Activated naive CD8-positive, alpha-beta T cell treated with anti-CD3 and anti-CD28 coated beads, Interleukin-2, amount 10 ng/mL, durations not matched to agents 7 days and 5 days (primary cell): ENCODE measurements at regions not wholly inside any gene's neighbourhood (a gene's known extent, or its start where the extent isn't known, plus 50 kb on each side); places are given as distances from the start of the nearest gene placed in this dataset.
"Not testable (repeated sequence)": the region's sequence is repeated elsewhere in the genome, so short reads cannot be mapped to it uniquely, and the experiment has no call there.

Experiments
- ATAC-seq: fragments of 150-1000 bp; cut with Tn5 transposase; one replicate; pipeline ENCODE4 v1.10.0; 2021; ENCODE audit warnings: low read depth, moderate library complexity
- POLR2A ChIA-PET: fragments of 350-600 bp; sonication (Branson Sonifier 250); formaldehyde crosslinking; loops from one replicate; lab custom pipeline; 2021; ENCODE audit warnings: antibody characterized with exemption; lab: Charles Lee
- DNase-seq: peaks from one replicate; pipeline ENCODE4 v3.0.0; 2021
- H3K27ac Mint-ChIP-seq: one replicate; pipeline ENCODE4 v1.8.0; 2022; ENCODE audit warnings: mild to moderate bottlenecking, mixed read lengths
- H3K27me3 Mint-ChIP-seq: one replicate; pipeline ENCODE4 v1.8.0; 2022; ENCODE audit warnings: mild to moderate bottlenecking, moderate library complexity, mixed read lengths
- H3K36me3 Mint-ChIP-seq: one replicate; pipeline ENCODE4 v1.8.0; 2021; ENCODE audit warnings: mild to moderate bottlenecking, mixed read lengths
- H3K4me1 Mint-ChIP-seq: one replicate; pipeline ENCODE4 v1.8.0; 2021; ENCODE audit warnings: mixed read lengths
- H3K4me3 Mint-ChIP-seq: one replicate; pipeline ENCODE4 v1.8.0; 2022; ENCODE audit warnings: mild to moderate bottlenecking, moderate library complexity, mixed read lengths
- H3K9me3 Mint-ChIP-seq: one replicate; pipeline ENCODE4 v1.8.0; 2021; ENCODE audit warnings: mixed read lengths

DNA sequence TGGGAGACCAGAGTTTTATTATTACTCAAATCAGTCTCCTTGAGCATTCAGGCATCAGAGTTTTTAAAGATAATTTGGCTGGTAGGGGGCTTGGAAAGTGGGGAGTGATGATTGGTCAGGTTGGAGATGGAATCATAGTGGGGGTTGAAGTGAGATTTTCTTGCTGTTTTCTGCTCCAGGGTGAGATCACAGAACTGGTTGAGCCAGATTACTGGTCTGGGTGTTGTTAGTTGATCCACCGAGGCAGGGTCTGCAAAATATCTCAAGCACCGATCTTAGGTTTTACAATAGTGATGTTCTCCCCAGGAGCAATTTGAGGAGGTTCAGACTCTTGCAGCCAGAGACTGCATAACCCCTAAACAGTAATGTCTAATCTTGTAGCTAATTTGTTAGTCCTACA is 141.0 kb downstream of the OTOL1 start:
- H3K4me3 Mint-ChIP-seq = no peak overlapping the region
- no peaks in the 10 kb centered on the region for H3K4me1 Mint-ChIP-seq
- H3K27me3 Mint-ChIP-seq = no peaks in the 10 kb centered on the region
- POLR2A ChIA-PET = no interaction called here
- H3K36me3 Mint-ChIP-seq = no peaks in the 10 kb centered on the region
- no peak overlapping the region for H3K27ac Mint-ChIP-seq
- DNase-seq (no peak), ATAC-seq (no peak)
- no peaks in the 10 kb centered on the region for H3K9me3 Mint-ChIP-seq

DNA sequence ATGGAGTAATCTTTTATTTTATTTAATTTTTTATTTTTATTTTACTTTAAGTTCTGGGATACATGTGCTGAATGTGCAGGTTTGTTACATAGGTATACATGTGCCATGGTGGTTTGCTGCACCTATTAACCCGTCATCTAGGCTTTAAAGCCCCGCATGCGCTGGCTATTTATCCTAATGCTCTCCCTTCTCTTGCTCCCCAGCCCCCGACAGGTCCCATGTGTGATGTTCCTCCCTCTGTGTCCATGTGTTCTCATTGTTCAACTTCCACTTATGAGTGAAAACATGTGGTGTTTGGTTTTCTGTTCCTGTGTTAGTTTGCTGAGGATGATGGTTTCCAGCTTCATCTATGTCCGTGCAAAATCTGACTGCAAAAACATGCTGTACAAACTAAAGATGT is 142.5 kb downstream of the OTOL1 start:
- H3K27me3 Mint-ChIP-seq, H3K36me3 Mint-ChIP-seq, H3K27ac Mint-ChIP-seq, H3K9me3 Mint-ChIP-seq, H3K4me3 Mint-ChIP-seq, H3K4me1 Mint-ChIP-seq, ATAC-seq, POLR2A ChIA-PET, DNase-seq: not testable (repeated sequence)

DNA sequence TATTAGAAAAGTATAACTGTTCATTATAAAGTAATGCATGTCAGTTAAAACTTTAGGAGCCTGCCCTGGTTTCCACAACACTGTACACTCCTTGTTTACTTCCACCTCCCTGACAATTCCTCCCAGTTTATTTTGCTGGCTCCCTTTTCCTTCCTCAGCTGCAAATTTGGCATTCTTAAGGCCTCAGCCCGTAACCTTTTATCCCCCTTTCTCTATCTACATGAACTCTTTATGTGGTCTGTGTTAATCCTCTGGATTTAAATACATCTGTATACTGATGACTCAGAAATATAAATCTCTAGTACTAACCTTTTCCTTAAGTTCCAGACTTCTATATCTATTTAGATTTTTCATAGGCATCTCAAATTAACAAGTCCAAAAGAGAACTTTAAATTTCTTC is 143.6 kb downstream of the OTOL1 start:
- DNase-seq (no peak), ATAC-seq (no peak)
- Mint-ChIP-seq H3K36me3 (no peaks in the 10 kb centered on the region), H3K27me3 (no peaks in the 10 kb centered on the region), H3K9me3 (no peaks in the 10 kb centered on the region), H3K4me3 (no peak overlapping the region), H3K27ac (no peak overlapping the region), H3K4me1 (no peaks in the 10 kb centered on the region)
- POLR2A ChIA-PET = no interaction called here

DNA sequence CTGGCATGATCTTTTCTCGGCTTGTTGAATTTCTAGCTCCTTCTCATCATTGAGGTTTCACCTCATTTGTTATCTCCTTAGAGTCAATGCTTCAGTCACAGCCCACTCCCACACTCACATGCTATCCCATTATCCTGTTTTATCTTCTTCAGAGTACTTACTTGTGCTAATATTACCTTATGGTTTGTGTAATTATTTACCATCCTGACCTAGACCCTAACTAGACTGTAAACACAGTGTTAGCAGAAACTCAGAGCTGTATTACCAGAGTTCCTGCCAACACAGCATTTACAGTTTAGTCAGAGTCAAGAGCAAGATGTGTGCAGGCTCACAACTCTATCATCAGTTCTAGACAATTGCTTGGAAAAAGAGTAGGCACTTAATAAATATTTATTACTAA is 144.7 kb downstream of the OTOL1 start:
- no peaks in the 10 kb centered on the region for H3K4me1 Mint-ChIP-seq
- ATAC-seq (no peak), DNase-seq (no peak)
- H3K36me3 Mint-ChIP-seq = no peaks in the 10 kb centered on the region
- POLR2A ChIA-PET = no interaction called here
- no peak overlapping the region for H3K27ac Mint-ChIP-seq
- no peak overlapping the region for H3K4me3 Mint-ChIP-seq
- no peaks in the 10 kb centered on the region for H3K9me3 Mint-ChIP-seq
- H3K27me3 Mint-ChIP-seq = no peaks in the 10 kb centered on the region

DNA sequence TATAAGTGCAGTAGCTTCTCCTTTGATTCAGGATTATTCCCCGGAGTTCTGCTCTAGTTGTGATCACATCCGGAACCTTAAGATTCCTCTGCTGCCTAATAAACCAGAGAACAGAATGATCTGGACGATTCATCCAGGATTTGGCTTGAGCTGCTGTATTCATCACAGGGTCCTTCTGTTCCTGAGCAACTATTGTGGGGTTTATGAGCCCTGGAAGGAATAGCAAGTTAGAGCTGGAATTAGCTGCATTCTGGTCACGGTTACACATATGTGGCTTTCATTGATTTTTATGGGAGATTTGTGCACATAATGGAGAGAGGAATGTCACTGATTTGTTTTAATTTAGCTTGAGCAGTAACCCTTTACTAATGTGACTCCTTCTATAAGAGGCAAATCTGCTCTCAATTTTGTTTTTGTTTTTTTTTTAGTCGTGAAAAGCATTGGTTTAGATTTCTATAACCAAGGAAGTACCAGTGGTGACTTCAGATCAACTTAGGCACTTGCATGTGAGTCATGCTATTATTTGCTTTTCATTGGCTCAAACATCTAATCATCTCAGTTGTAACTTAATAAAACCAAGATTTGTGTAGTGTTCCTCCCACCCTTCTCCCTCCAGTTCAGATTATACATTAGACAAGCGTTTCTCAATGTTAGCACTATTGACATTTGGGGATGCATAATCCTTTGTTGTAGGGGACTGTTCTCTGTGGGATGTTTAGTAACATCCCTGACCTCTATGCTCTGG is 148.5 kb downstream of the OTOL1 start:
- H3K4me1 Mint-ChIP-seq = no peaks in the 10 kb centered on the region
- no peaks in the 10 kb centered on the region for H3K27me3 Mint-ChIP-seq
- no peak for ATAC-seq
- H3K4me3 Mint-ChIP-seq = no peak overlapping the region
- H3K36me3 Mint-ChIP-seq = no peaks in the 10 kb centered on the region
- no peaks in the 10 kb centered on the region for H3K9me3 Mint-ChIP-seq
- no peak overlapping the region for H3K27ac Mint-ChIP-seq
- no peak for DNase-seq
- POLR2A ChIA-PET = no interaction called here

DNA sequence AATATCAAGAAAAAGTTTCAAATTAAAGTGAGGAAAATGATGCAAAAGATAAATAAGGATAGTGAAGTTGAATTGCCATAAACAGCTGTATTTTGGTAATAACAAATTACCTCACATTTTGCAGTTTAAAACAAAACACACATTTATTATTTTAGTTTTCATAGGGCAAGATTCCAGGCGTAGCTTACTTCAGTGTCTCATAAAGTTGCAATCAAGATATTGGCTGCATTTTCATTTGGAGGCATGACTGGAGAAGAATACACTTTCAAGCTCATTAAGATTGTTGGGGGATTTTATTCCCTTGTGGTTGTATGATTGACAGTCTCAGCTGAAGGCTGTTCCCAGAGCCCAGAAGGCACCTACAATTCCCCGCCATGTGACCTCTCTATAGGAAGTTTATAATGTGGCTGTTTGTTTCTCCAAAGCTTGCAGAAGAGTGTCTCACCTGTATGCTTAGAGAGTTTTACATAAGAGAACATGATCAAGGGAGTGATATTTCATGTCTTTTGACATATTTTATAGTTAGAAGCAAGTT is 151.4 kb downstream of the OTOL1 start:
- Mint-ChIP-seq H3K9me3 (no peaks in the 10 kb centered on the region), H3K36me3 (no peaks in the 10 kb centered on the region), H3K27me3 (no peaks in the 10 kb centered on the region), H3K4me1 (no peaks in the 10 kb centered on the region), H3K27ac (no peak overlapping the region), H3K4me3 (no peak overlapping the region)
- DNase-seq (no peak), ATAC-seq (no peak)
- POLR2A ChIA-PET = no interaction called here

DNA sequence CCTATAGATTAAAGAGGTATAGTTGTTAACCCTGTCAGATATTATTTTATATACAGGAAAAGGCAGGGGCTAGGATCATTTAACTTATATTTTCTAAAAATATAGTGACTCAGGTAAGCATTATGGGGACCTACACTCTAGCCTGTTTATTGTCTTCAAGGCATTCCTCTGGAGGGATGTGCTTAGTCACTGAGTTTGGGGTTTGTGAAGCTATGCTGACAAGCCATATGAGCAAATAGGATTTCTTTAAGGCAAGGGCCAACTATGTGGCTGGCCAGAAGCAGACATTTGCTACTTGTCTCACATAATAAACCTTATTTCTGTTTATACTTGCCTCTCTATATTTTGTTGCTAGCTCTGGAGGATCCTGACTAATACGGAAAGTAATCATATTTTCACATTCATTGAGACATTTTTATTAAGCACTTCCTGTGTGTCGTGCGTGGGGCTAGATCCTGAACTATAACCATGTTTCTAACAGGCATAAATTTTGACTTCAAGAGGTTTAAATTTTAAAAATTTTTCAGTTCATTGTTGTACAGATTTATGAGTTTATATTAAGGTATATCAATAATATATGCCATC is 153.4 kb downstream of the OTOL1 start:
- Mint-ChIP-seq H3K27ac (no peak overlapping the region), H3K9me3 (peaks cover 2% of the 10 kb centered on the region), H3K27me3 (no peaks in the 10 kb centered on the region), H3K4me1 (no peaks in the 10 kb centered on the region), H3K4me3 (no peak overlapping the region), H3K36me3 (no peaks in the 10 kb centered on the region)
- POLR2A ChIA-PET = no interaction called here
- ATAC-seq = no peak
- no peak for DNase-seq

DNA sequence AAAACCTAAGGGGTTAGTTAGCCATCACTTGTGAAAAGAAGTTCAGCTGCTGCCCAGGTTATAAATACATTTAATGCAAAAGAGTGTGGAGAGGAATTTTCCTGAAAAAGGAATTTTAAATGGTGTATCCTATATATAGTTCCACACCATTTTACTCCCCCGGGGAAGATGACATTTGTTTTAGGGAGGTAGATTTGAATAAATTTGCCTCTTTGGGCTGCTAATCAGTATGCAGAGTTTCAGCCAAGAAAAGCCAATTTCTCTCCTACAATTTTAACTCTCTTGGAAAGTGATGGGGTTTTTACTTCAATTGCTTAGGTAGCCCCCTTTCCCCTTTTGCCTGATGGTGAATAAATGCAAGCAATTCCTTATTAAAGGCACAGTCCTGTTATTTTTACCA is 161.2 kb downstream of the OTOL1 start:
- no peaks in the 10 kb centered on the region for H3K36me3 Mint-ChIP-seq
- no peak overlapping the region for H3K27ac Mint-ChIP-seq
- POLR2A ChIA-PET = no interaction called here
- DNase-seq = no peak
- H3K4me1 Mint-ChIP-seq = no peaks in the 10 kb centered on the region
- H3K9me3 Mint-ChIP-seq = peaks cover 2% of the 10 kb centered on the region
- no peaks in the 10 kb centered on the region for H3K27me3 Mint-ChIP-seq
- ATAC-seq = no peak
- no peak overlapping the region for H3K4me3 Mint-ChIP-seq

DNA sequence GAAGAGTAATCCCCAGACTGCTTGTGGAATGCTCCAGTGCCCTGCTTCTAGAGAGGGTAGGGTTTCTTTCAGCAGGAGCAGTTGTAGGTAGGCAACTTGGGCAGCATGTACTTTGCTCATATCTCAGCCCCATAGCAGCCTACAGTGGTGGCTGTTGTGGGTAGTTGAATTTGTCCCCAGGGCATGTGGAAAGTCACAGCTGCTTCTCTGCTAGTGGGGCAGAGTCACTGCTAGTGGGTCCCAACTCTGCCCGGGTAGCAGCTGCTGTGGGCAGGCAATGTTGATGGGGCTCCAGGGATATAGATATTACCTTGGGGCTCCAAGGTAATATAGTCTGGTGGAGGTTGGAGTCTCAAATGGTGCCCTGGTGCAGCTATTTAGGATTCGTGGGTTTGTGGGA is 174.5 kb downstream of the OTOL1 start:
- POLR2A ChIA-PET = no interaction called here
- ATAC-seq (no peak), DNase-seq (no peak)
- peaks cover 3% of the 10 kb centered on the region for H3K9me3 Mint-ChIP-seq
- H3K36me3 Mint-ChIP-seq = no peaks in the 10 kb centered on the region
- no peaks in the 10 kb centered on the region for H3K27me3 Mint-ChIP-seq
- H3K27ac Mint-ChIP-seq = no peak overlapping the region
- H3K4me3 Mint-ChIP-seq = no peak overlapping the region
- no peaks in the 10 kb centered on the region for H3K4me1 Mint-ChIP-seq

DNA sequence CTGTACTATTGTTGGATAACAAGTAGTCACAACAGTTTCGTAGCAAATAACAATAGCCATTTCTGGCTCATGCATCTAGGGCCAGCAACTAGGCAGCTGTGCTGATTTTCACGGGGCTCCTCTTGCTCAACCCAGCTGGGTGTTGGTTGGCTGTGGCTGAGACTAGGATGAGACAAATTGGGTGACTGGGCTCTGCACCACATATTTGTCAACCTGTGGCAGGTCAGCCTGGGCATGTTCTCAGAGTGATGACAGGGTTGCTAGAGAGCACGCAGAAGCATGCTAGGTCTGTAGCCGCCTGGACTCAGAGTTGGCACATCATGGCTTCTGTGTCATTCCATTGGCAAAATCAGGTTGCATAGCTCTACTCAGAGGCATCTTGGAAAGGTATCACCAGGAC is 175.9 kb downstream of the OTOL1 start:
- ATAC-seq (no peak), DNase-seq (no peak)
- H3K27me3 Mint-ChIP-seq = no peaks in the 10 kb centered on the region
- no peak overlapping the region for H3K27ac Mint-ChIP-seq
- POLR2A ChIA-PET = no interaction called here
- no peak overlapping the region for H3K4me3 Mint-ChIP-seq
- no peaks in the 10 kb centered on the region for H3K4me1 Mint-ChIP-seq
- H3K9me3 Mint-ChIP-seq = peaks cover 3% of the 10 kb centered on the region
- no peaks in the 10 kb centered on the region for H3K36me3 Mint-ChIP-seq

DNA sequence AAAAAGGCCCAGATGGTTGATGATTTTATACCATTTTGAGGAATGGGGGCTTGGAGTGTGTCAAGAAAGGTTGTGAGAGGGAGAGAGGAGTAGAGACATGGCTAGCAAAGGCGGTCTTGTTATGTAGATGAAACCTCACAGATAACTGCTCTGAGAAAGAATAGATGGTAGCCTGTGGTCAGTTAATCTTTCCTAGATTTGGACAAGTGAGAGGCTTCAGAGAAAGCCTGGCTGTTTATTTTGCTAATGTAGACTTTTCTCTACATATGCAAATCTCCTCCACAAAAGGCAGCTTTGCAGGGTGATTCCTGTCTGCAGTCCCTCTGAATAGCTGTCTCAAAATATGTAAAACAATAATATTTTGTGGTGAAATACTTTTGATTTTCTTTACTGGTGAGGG is 177.3 kb downstream of the OTOL1 start:
- Mint-ChIP-seq H3K27me3 (no peaks in the 10 kb centered on the region), H3K9me3 (peaks cover 3% of the 10 kb centered on the region), H3K36me3 (no peaks in the 10 kb centered on the region), H3K4me3 (no peak overlapping the region), H3K4me1 (no peaks in the 10 kb centered on the region), H3K27ac (no peak overlapping the region)
- no peak for ATAC-seq
- POLR2A ChIA-PET = no interaction called here
- DNase-seq = no peak

DNA sequence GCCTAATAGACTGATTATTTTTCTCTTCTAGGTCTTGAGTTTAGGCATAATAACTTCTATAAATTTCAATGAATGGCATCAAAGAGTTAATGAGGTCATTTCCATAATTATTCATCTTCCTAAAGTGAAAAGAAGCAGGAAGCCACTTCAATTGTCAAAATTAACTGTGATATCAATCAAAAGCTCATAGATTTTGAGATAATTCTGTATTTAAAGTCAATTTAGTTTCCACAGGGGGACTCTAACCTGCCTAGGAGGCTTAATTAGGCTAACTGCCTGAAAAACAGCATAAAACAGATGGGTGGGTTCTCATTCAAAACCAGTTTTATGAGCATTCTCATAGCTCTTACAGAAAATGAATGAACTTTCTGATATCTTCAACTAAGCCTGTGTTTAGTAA is 177.8 kb downstream of the OTOL1 start:
- ATAC-seq = no peak
- POLR2A ChIA-PET = no interaction called here
- H3K27me3 Mint-ChIP-seq = no peaks in the 10 kb centered on the region
- peaks cover 3% of the 10 kb centered on the region for H3K9me3 Mint-ChIP-seq
- H3K36me3 Mint-ChIP-seq = no peaks in the 10 kb centered on the region
- H3K4me1 Mint-ChIP-seq = no peaks in the 10 kb centered on the region
- DNase-seq = no peak
- H3K27ac Mint-ChIP-seq = no peak overlapping the region
- H3K4me3 Mint-ChIP-seq = no peak overlapping the region

DNA sequence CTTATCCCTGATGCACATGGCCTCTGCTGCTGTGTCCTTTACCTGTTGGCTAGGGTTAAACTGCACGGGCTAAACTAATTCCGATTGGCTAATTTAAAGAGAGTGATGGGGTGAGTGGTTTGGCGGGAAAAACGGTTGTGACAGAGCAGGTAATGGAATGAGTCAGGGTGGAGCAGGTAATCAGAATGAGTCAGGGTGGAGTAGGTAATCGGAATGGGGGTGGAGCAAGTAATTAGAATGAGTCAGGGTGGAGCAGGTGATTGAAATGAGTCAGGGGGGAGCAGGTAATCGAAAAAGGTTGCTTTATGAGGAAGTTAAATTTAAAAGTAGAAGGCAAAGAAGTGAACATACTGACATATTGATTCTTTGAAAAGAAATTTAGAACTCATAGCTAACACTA is 185.2 kb downstream of the OTOL1 start:
- DNase-seq, H3K36me3 Mint-ChIP-seq, H3K4me1 Mint-ChIP-seq, H3K9me3 Mint-ChIP-seq, H3K4me3 Mint-ChIP-seq, ATAC-seq, H3K27ac Mint-ChIP-seq, H3K27me3 Mint-ChIP-seq, POLR2A ChIA-PET: not testable (repeated sequence)

DNA sequence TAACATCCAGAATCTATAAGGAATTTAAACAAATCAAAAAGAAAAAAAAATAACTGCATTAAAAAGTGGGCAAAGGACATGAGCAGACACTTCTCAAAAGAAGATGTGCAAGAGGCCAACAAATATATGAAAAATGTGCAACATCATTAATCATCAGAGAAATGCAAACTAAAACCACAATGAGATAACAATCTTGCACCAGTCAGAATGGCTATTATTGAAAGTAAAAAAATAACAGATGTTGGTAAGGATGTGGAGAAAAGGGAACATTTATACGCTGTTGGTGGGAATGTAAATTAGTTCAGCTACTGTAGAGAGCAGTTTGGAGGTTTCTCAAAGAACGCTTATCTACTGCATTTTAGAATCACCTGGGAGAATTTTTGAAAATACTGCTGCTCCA is 186.1 kb downstream of the OTOL1 start:
- POLR2A ChIA-PET = no interaction called here
- Mint-ChIP-seq H3K9me3 (no peaks in the 10 kb centered on the region), H3K27me3 (no peaks in the 10 kb centered on the region), H3K36me3 (no peaks in the 10 kb centered on the region), H3K27ac (no peak overlapping the region), H3K4me1 (no peaks in the 10 kb centered on the region), H3K4me3 (no peak overlapping the region)
- ATAC-seq (no peak), DNase-seq (no peak)
